SH-SY5Y (cell line): ENCODE measurements at regions not wholly inside any gene's neighbourhood (a gene's known extent, or its start where the extent isn't known, plus 50 kb on each side); places are given as distances from the start of the nearest gene placed in this dataset.

ENCODE experiments used
- GATA2 ChIP-seq: IDR thresholded peaks from 2 replicates; pipeline ENCODE4 v1.6.1; 2011; ENCODE audit warnings: mild to moderate bottlenecking, low read depth, low read length
- GATA3 ChIP-seq: IDR thresholded peaks from 2 replicates; pipeline ENCODE4 v1.6.1; 2011; ENCODE audit warnings: low read depth, mild to moderate bottlenecking, low read length, moderate library complexity

DNA sequence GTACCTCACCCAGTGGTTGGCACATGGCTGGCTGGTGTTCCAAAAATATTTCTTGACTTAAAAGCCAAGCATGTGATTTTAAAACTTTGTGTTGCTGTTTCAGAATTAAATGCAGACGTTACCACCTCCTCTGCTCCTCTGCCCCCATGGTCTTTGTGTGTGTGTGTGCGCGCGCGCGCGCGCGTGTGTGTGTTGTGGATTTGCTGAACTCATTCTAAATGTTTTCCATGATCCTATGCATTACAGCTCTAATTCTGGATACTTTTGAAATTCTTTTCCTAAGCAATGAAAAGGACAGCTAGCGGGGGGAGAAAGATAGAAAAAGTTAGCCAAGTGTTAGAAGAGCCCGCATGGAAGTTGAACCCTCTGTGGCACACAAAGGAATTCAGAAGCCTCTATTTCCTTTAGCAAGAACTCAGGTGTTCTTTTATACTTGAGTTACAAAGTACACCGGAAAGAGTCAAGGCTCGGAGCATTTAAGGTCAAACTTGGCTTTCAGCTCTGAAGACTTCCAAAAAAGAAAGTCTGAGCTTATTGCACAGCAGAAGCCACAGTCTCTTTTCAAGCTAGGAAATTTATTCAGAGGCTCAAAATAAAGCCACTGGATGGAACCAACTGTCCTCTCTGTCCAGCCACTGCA lies 350.5 kb upstream of the TBL1XR1 start:
- no peak for TF ChIP-seq GATA2
- TF ChIP-seq GATA3, result no peak
